ENCODE measurements at regions not wholly inside any gene's neighbourhood (a gene's known extent, or its start where the extent isn't known, plus 50 kb on each side); places are given as distances from the start of the nearest gene placed in this dataset.

GRCh38 chr9:110088099-110088498 lies 119.9 kb downstream of the C9orf152 start:
- POLR2A ChIA-PET = no interaction called here

DNA sequence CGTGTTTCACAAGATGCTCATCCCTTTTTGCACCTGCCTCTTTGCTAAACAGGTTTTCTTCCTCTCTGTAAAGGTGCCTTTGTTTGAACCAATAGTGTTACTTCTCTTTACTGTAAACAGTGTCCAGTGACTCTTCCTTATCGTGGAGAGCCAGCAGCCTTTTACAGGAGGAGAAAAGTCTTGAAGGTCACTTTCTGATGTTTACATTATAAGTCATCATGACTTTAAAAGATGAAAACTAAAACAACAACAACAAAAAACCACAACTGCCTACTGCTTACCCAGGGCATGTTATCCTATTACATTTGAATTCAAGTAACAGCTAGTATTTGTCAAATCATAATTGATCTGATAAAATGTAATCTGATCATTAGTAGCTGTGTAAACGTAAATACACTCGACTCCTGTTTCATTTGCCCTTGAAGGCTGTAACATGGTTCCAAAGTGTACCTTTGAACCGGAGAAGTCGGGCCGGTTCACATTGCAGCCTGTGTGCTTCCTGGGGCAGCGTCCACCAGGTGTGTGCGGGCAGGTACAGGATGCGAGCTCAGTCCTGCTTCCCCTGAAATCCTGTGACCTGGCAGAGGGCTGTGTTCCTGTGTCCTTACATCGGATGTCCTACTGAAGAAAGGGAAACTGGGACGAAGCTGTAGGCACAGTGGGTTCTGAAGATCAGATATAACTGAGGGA lies 118.1 kb downstream of the C9orf152 start:
- no peaks in the 10 kb centered on the region for H3K36me3 Mint-ChIP-seq (ENCODE audit: low read depth)
- DNase-seq (no peak), ATAC-seq (no peak)
- no peaks in the 10 kb centered on the region for H3K4me1 Mint-ChIP-seq (ENCODE audit: low read depth)
- peaks cover 3% of the 10 kb centered on the region for H3K27me3 Mint-ChIP-seq
- ChIA-PET POLR2A (no interaction called here), CTCF (interaction anchor here (1.0 kb wide), 1 partner anchor 246 kb away, joined by 3 read pairs; no protein-coding TSS in a partner anchor)
- H3K9me3 Mint-ChIP-seq = no peaks in the 10 kb centered on the region
- H3K27ac Mint-ChIP-seq = no peak overlapping the region
- no peak overlapping the region for H3K4me3 Mint-ChIP-seq
- TF ChIP-seq, protein P1, sequence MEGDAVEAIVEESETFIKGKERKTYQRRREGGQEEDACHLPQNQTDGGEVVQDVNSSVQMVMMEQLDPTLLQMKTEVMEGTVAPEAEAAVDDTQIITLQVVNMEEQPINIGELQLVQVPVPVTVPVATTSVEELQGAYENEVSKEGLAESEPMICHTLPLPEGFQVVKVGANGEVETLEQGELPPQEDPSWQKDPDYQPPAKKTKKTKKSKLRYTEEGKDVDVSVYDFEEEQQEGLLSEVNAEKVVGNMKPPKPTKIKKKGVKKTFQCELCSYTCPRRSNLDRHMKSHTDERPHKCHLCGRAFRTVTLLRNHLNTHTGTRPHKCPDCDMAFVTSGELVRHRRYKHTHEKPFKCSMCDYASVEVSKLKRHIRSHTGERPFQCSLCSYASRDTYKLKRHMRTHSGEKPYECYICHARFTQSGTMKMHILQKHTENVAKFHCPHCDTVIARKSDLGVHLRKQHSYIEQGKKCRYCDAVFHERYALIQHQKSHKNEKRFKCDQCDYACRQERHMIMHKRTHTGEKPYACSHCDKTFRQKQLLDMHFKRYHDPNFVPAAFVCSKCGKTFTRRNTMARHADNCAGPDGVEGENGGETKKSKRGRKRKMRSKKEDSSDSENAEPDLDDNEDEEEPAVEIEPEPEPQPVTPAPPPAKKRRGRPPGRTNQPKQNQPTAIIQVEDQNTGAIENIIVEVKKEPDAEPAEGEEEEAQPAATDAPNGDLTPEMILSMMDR (IDR thresholded peaks at IDR 0.05) = no peak
- intact Hi-C loops (cut with micrococcal nuclease) = no loop called here

More at GRCh38 chr9:110088099-110088498, 119.9 kb downstream of the C9orf152 start:
- Mint-ChIP-seq H3K27ac (no peak overlapping the region), H3K27me3 (peaks cover 3% of the 10 kb centered on the region), H3K36me3 (ENCODE audit: low read depth) (no peaks in the 10 kb centered on the region), H3K4me1 (ENCODE audit: low read depth) (no peaks in the 10 kb centered on the region), H3K4me3 (no peak overlapping the region), H3K9me3 (no peaks in the 10 kb centered on the region)
- CTCF ChIA-PET = no interaction called here
- DNase-seq = no peak
- ATAC-seq = no peak
- TF ChIP-seq, protein P1 (IDR thresholded peaks at IDR 0.05) = no peak
- intact Hi-C loops (cut with micrococcal nuclease) = no loop called here

- Mint-ChIP-seq H3K4me1 (ENCODE audit: low read depth) (no peaks in the 10 kb centered on the region), H3K27ac (no peak overlapping the region), H3K27me3 (peaks cover 3% of the 10 kb centered on the region), H3K36me3 (ENCODE audit: low read depth) (no peaks in the 10 kb centered on the region), H3K4me3 (no peak overlapping the region), H3K9me3 (no peaks in the 10 kb centered on the region)
- intact Hi-C loops (cut with micrococcal nuclease) = no loop called here
- ChIA-PET CTCF (interaction anchor here (1.1 kb wide), 1 partner anchor 41 kb away, joined by 3 read pairs; no protein-coding TSS in a partner anchor), POLR2A (no interaction called here)
- DNase-seq (no peak), ATAC-seq (no peak)
- TF ChIP-seq, protein P1 (IDR thresholded peaks at IDR 0.05) = no peak
Observed at GRCh38 chr9:110092792-110093191, 115.2 kb downstream of the C9orf152 start.

- no peaks in the 10 kb centered on the region for H3K9me3 Mint-ChIP-seq
- no peak overlapping the region for H3K4me3 Mint-ChIP-seq
- H3K36me3 Mint-ChIP-seq (ENCODE audit: low read depth) = no peaks in the 10 kb centered on the region
- DNase-seq = no peak
- CTCF ChIA-PET = no interaction called here
- H3K27ac Mint-ChIP-seq = no peak overlapping the region
- intact Hi-C loops (cut with micrococcal nuclease) = no loop called here
- POLR2A ChIA-PET = no interaction called here
- no peak for ATAC-seq
- no peaks in the 10 kb centered on the region for H3K4me1 Mint-ChIP-seq (ENCODE audit: low read depth)
- peaks cover 3% of the 10 kb centered on the region for H3K27me3 Mint-ChIP-seq
- TF ChIP-seq, protein P1 (IDR thresholded peaks at IDR 0.05) = no peak
Observed at GRCh38 chr9:110093417-110093816, 114.5 kb downstream of the C9orf152 start.

DNA sequence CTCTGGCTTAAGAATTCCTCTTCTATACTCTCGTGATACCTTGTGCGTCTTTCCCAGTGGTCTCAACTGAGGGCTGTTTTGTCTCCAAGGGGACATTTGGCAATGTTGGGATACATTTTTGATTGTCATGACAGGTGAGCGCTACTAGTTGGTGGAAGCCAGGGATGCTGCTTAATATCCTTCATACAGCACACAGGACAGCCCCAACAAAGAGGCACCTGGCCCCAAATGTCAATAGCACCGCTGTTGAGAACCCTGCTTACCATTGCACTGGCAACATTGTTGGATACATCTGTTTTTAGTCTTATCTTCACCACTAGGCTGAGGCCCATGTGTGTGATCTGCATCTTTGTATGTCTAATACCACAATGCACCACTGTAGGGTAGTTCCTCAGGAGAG lies 114.1 kb downstream of the C9orf152 start:
- intact Hi-C loops (cut with micrococcal nuclease) = no loop called here
- TF ChIP-seq, protein P1 (IDR thresholded peaks at IDR 0.05) = no peak
- DNase-seq = no peak
- H3K27ac Mint-ChIP-seq = no peak overlapping the region
- ChIA-PET POLR2A (no interaction called here), CTCF (no interaction called here)
- no peak for ATAC-seq
- peaks cover 3% of the 10 kb centered on the region for H3K27me3 Mint-ChIP-seq
- H3K36me3 Mint-ChIP-seq (ENCODE audit: low read depth) = no peaks in the 10 kb centered on the region
- H3K9me3 Mint-ChIP-seq = no peaks in the 10 kb centered on the region
- H3K4me3 Mint-ChIP-seq = no peak overlapping the region
- no peaks in the 10 kb centered on the region for H3K4me1 Mint-ChIP-seq (ENCODE audit: low read depth)

Data from activated CD8-positive, alpha-beta T cell treated with anti-CD3 and anti-CD28 coated beads for 36 hours (primary cell).